ENCODE measurements at regions not wholly inside any gene's neighbourhood (a gene's known extent, or its start where the extent isn't known, plus 50 kb on each side); places are given as distances from the start of the nearest gene placed in this dataset.
"Not testable (repeated sequence)": the region's sequence is repeated elsewhere in the genome, so short reads cannot be mapped to it uniquely, and the experiment has no call there.

GRCh38 chr18:60894254-60894945, 438.8 kb upstream of the CDH20 start:
- no peak for DNase-seq

GRCh38 chr18:60895181-60895580, 438.0 kb upstream of the CDH20 start:
- no peak for DNase-seq

GRCh38 chr18:60898111-60898510, 435.1 kb upstream of the CDH20 start:
- no peak for DNase-seq

GRCh38 chr18:60905699-60906098, 427.5 kb upstream of the CDH20 start:
- DNase-seq, result no peak

- no peak for DNase-seq
These were observed 422.7 kb upstream of the CDH20 start for GRCh38 chr18:60910534-60910933.

- DNase-seq, result no peak
These were observed 421.7 kb upstream of the CDH20 start for GRCh38 chr18:60911504-60911903.

GRCh38 chr18:60915160-60915559, 418.1 kb upstream of the CDH20 start:
- no peak for DNase-seq

GRCh38 chr18:60918862-60919261, 414.4 kb upstream of the CDH20 start:
- DNase-seq, result not testable (repeated sequence)

- no peak for DNase-seq
These were observed 407.3 kb upstream of the CDH20 start for GRCh38 chr18:60925892-60926291.

GRCh38 chr18:60929966-60930365, 403.3 kb upstream of the CDH20 start:
- DNase-seq, result no peak

- no peak for DNase-seq
These were observed 398.0 kb upstream of the CDH20 start for GRCh38 chr18:60935041-60935910.

- DNase-seq, result no peak
These were observed 397.1 kb upstream of the CDH20 start for GRCh38 chr18:60936101-60936500.

- no peak for DNase-seq
These were observed 389.9 kb upstream of the CDH20 start for GRCh38 chr18:60943297-60943696.

GRCh38 chr18:60950634-60951033, 382.6 kb upstream of the CDH20 start:
- DNase-seq, result no peak

- no peak for DNase-seq
These were observed 382.1 kb upstream of the CDH20 start for GRCh38 chr18:60951091-60951490.

GRCh38 chr18:60962625-60963024, 370.6 kb upstream of the CDH20 start:
- DNase-seq, result no peak

GRCh38 chr18:60965856-60966255, 367.4 kb upstream of the CDH20 start:
- DNase-seq, result no peak

GRCh38 chr18:60966876-60967275, 366.4 kb upstream of the CDH20 start:
- DNase-seq, result no peak

- DNase-seq, result no peak
These were observed 357.8 kb upstream of the CDH20 start for GRCh38 chr18:60975420-60975819.

GRCh38 chr18:60976976-60977375, 356.3 kb upstream of the CDH20 start:
- no peak for DNase-seq

- DNase-seq, result peak; percentile 13
These were observed 354.9 kb upstream of the CDH20 start for GRCh38 chr18:60978338-60978737.

- DNase-seq, result peak; percentile 8
These were observed 352.7 kb upstream of the CDH20 start for GRCh38 chr18:60980422-60981005.

- DNase-seq, result peak; percentile 28
These were observed 351.4 kb upstream of the CDH20 start for GRCh38 chr18:60981682-60982328.
